GM23338 (cell line): ENCODE measurements at regions not wholly inside any gene's neighbourhood (a gene's known extent, or its start where the extent isn't known, plus 50 kb on each side); places are given as distances from the start of the nearest gene placed in this dataset.

Experiments
- ATAC-seq: fragments of 200-7000 bp; cut with Tn5 transposase; 3 replicates; pipeline ENCODE4 v1.9.1; 2020
- DNase-seq: peaks from one replicate; pipeline ENCODE4 v3.0.0-alpha.2; 2015; ENCODE audit warnings: low spot score
- H2AFZ ChIP-seq: fragments of 200-600 bp; sonication (generic); 2 replicates; pipeline ENCODE4 v1.8.0; 2016; ENCODE audit warnings: antibody characterized with exemption, mild to moderate bottlenecking, moderate library complexity
- H3F3A ChIP-seq: fragments of 200-600 bp; sonication (generic); replicated peaks from 2 replicates; pipeline ENCODE4 v1.8.0; 2017; ENCODE audit warnings: antibody characterized with exemption, mixed run types, low read depth
- H3K27ac ChIP-seq: fragments of 200-600 bp; sonication (generic); 2 replicates; pipeline ENCODE4 v1.6.1; 2016; ENCODE audit warnings: low read depth
- H3K27me3 ChIP-seq: fragments of 200-600 bp; sonication (generic); 2 replicates; pipeline ENCODE4 v1.8.0; 2016; ENCODE audit warnings: mild to moderate bottlenecking, mixed run types, moderate library complexity; ENCODE audit not compliant: insufficient read depth
- H3K36me3 ChIP-seq: fragments of 200-600 bp; sonication (generic); 2 replicates; pipeline ENCODE4 v1.8.0; 2016; ENCODE audit warnings: mild to moderate bottlenecking; ENCODE audit not compliant: insufficient read depth
- H3K4me1 ChIP-seq: fragments of 200-600 bp; sonication (generic); 2 replicates; pipeline ENCODE4 v1.8.0; 2016; ENCODE audit warnings: mild to moderate bottlenecking, moderate library complexity; ENCODE audit not compliant: insufficient read depth
- H3K4me2 ChIP-seq: fragments of 200-600 bp; sonication (generic); 2 replicates; pipeline ENCODE4 v1.7.1; 2017; ENCODE audit warnings: mixed run types
- H3K4me3 ChIP-seq: fragments of 200-600 bp; sonication (generic); 2 replicates; pipeline ENCODE4 v1.6.1; 2016; ENCODE audit warnings: mixed run types
- H3K79me2 ChIP-seq: fragments of 200-600 bp; sonication (generic); replicated peaks from 2 replicates; pipeline ENCODE4 v1.8.0; 2017; ENCODE audit warnings: mild to moderate bottlenecking; ENCODE audit not compliant: insufficient read depth
- H3K9me2 ChIP-seq: fragments of 200-600 bp; sonication (generic); 2 replicates; pipeline ENCODE4 v1.8.0; 2017; ENCODE audit not compliant: insufficient read depth
- H4K20me1 ChIP-seq: fragments of 200-600 bp; sonication (generic); replicated peaks from 2 replicates; pipeline ENCODE4 v1.8.0; 2017; ENCODE audit warnings: mild to moderate bottlenecking; ENCODE audit not compliant: insufficient read depth
- H3K27ac Mint-ChIP-seq: 2 replicates; pipeline ENCODE4 v1.8.0; 2020; ENCODE audit warnings: inconsistent platforms, mild to moderate bottlenecking, moderate library complexity, mixed read lengths
- H3K27me3 Mint-ChIP-seq: 3 replicates; pipeline ENCODE4 v1.8.0; 2022; ENCODE audit warnings: low read depth, mild to moderate bottlenecking, moderate library complexity, mixed read lengths, inconsistent platforms; ENCODE audit not compliant: insufficient read depth, poor library complexity
- H3K36me3 Mint-ChIP-seq: 3 replicates; pipeline ENCODE4 v1.8.0; 2021; ENCODE audit warnings: low read depth, mild to moderate bottlenecking, inconsistent platforms, moderate library complexity, mixed read lengths
- H3K4me1 Mint-ChIP-seq: 3 replicates; pipeline ENCODE4 v1.8.0; 2020; ENCODE audit warnings: mild to moderate bottlenecking, inconsistent platforms, mixed read lengths
- H3K4me3 Mint-ChIP-seq: 3 replicates; pipeline ENCODE4 v1.8.0; 2021; ENCODE audit warnings: moderate library complexity, mild to moderate bottlenecking, inconsistent platforms, mixed read lengths
- H3K9me3 Mint-ChIP-seq: 3 replicates; pipeline ENCODE4 v1.8.0; 2020; ENCODE audit warnings: moderate library complexity, mild to moderate bottlenecking, inconsistent platforms, mixed read lengths
- CREB1 ChIP-seq: fragments of 250-450 bp; sonication (Bioruptor Pico); IDR thresholded peaks from 2 replicates; pipeline ENCODE4 v1.5.0; 2020; ENCODE audit warnings: low read depth, mild to moderate bottlenecking, moderate library complexity
- CTCF ChIP-seq, 2 experiments: fragments of 200-600 bp in 1 of 2; sonication (generic) in 1 of 2; conservative IDR thresholded peaks; 2 replicates each; pipeline versions ENCODE4 v1.5.1 to v1.6.1; 2016 to 2017; ENCODE audit warnings: antibody characterized with exemption in 2 of 2, low read depth in 2 of 2, mild to moderate bottlenecking in 2 of 2, moderate library complexity in 1 of 2
- ETS1 ChIP-seq: IDR thresholded peaks from 2 replicates; pipeline ENCODE4 v1.6.1; 2016; ENCODE audit warnings: antibody characterized with exemption
- EZH2 ChIP-seq: fragments of 200-600 bp; sonication (generic); IDR thresholded peaks from one replicate; pipeline ENCODE4 v1.8.0; 2017; ENCODE audit warnings: antibody characterized with exemption, mild to moderate bottlenecking, low read depth; ENCODE audit not compliant: unreplicated experiment
- EZH2phosphoT487 ChIP-seq: fragments of 200-600 bp; sonication (generic); IDR thresholded peaks from one replicate; pipeline ENCODE4 v1.8.1; 2018; ENCODE audit warnings: antibody characterized with exemption; ENCODE audit not compliant: unreplicated experiment
- JUNB ChIP-seq: IDR thresholded peaks from one replicate; pipeline ENCODE4 v1.6.1; 2016; ENCODE audit warnings: antibody characterized with exemption; ENCODE audit not compliant: unreplicated experiment
- NANOG ChIP-seq: IDR thresholded peaks from 2 replicates; pipeline ENCODE4 v1.6.1; 2016; ENCODE audit warnings: antibody characterized with exemption, borderline replicate concordance
- POLR2AphosphoS5 ChIP-seq: IDR thresholded peaks from 2 replicates; pipeline ENCODE4 v1.6.1; 2016; ENCODE audit warnings: antibody characterized with exemption, low read depth
- REST ChIP-seq: IDR thresholded peaks from one replicate; pipeline ENCODE4 v1.6.1; 2018; ENCODE audit warnings: antibody characterized with exemption; ENCODE audit not compliant: unreplicated experiment
- ZNF114 ChIP-seq: fragments of 250-450 bp; sonication (Bioruptor Pico); IDR thresholded peaks from 2 replicates; pipeline ENCODE4 v1.5.0; 2020; ENCODE audit warnings: mild to moderate bottlenecking, moderate library complexity
- ZNF331 ChIP-seq: fragments of 250-450 bp; sonication (Bioruptor Pico); IDR thresholded peaks from 2 replicates; pipeline ENCODE4 v1.5.0; 2020; ENCODE audit warnings: low read depth, mild to moderate bottlenecking, moderate library complexity
- ZNF462 ChIP-seq: fragments of 250-450 bp; sonication (Bioruptor Pico); IDR thresholded peaks from 2 replicates; pipeline ENCODE4 v1.5.0; 2020; ENCODE audit warnings: mild to moderate bottlenecking, moderate library complexity

GRCh38 chr12:124675881-124676713 lies 108.7 kb upstream of the NCOR2 start (continued):
- no peak for TF ChIP-seq ZNF331 (CRISPR knock-in tag)

GRCh38 chr12:124674937-124675336 lies 107.5 kb upstream of the NCOR2 start:
- H3K4me3 ChIP-seq: no peak overlapping the region
- no peak overlapping the region for H3K4me3 Mint-ChIP-seq
- no peaks in the 10 kb centered on the region for H3K27me3 ChIP-seq
- H4K20me1 ChIP-seq: no peaks in the 10 kb centered on the region
- peaks cover 11% of the 10 kb centered on the region for H3K4me1 Mint-ChIP-seq
- H3K4me1 ChIP-seq: no peaks in the 10 kb centered on the region
- H3K79me2 ChIP-seq: no peaks in the 10 kb centered on the region
- H3K27ac ChIP-seq: no peak overlapping the region
- H3K9me3 Mint-ChIP-seq: no peaks in the 10 kb centered on the region; the same call in 2 of the 3 replicates
- no peak overlapping the region for H3K27ac Mint-ChIP-seq
- H3K36me3 Mint-ChIP-seq: no peaks in the 10 kb centered on the region; the same call in 2 of the 3 replicates
- H2AFZ ChIP-seq: no peak overlapping the region
- H3K4me2 ChIP-seq: no peak overlapping the region
- no peaks in the 10 kb centered on the region for H3K9me2 ChIP-seq
- ATAC-seq (no peak), DNase-seq (no peak)
- no peaks in the 10 kb centered on the region for H3K36me3 ChIP-seq
- peaks cover 4% of the 10 kb centered on the region for H3K27me3 Mint-ChIP-seq
- peaks cover 9% of the 10 kb centered on the region; the same call in 1 of the 2 replicates for H3F3A ChIP-seq
- TF ChIP-seq ZNF331 (CRISPR knock-in tag) (no peak), ETS1 (no peak), POLR2AphosphoS5 (no peak), CREB1 (no peak), EZH2 (no peak), JUNB (no peak), NANOG (no peak), REST (no peak), CTCF (conservative IDR thresholded peaks at IDR 0.05; ENCODE audit: low read depth in 2 of 2) (no peak), ZNF114 (CRISPR knock-in tag) (no peak), ZNF462 (CRISPR knock-in tag) (no peak), EZH2phosphoT487 (no peak)
